ENCODE measurements at regions not wholly inside any gene's neighbourhood (a gene's known extent, or its start where the extent isn't known, plus 50 kb on each side); places are given as distances from the start of the nearest gene placed in this dataset.

DNA sequence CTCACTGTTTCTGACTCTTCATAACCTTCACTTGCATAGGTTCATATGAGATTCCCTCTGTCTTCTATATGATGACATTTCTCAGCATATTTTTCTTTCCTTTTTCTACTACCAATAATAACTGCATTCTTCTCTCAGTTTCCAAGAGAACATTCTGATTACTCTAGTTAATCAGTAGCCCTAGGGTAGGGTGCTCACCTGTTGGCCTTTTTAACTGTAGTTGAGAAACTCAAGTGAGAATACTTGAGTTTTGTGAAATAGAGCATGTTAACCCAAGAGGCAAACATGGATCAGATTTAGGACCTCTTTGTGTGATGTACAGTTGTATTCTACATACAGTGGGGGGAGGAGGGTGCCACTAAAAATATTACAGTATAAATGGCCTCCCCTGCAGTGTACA is 308.0 kb downstream of the CMPK2 start:
- TF ChIP-seq, protein P1, sequence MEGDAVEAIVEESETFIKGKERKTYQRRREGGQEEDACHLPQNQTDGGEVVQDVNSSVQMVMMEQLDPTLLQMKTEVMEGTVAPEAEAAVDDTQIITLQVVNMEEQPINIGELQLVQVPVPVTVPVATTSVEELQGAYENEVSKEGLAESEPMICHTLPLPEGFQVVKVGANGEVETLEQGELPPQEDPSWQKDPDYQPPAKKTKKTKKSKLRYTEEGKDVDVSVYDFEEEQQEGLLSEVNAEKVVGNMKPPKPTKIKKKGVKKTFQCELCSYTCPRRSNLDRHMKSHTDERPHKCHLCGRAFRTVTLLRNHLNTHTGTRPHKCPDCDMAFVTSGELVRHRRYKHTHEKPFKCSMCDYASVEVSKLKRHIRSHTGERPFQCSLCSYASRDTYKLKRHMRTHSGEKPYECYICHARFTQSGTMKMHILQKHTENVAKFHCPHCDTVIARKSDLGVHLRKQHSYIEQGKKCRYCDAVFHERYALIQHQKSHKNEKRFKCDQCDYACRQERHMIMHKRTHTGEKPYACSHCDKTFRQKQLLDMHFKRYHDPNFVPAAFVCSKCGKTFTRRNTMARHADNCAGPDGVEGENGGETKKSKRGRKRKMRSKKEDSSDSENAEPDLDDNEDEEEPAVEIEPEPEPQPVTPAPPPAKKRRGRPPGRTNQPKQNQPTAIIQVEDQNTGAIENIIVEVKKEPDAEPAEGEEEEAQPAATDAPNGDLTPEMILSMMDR (conservative IDR thresholded peaks at IDR 0.05; ENCODE audit: low read length): no peak
- TF ChIP-seq EZH2phosphoT487 (IDR thresholded peaks at IDR 0.05; ENCODE audit: borderline replicate concordance): no peak

Data from Loucy (cell line).